Heart left ventricle (tissue), 16 donors: ENCODE measurements at regions not wholly inside any gene's neighbourhood (a gene's known extent, or its start where the extent isn't known, plus 50 kb on each side); places are given as distances from the start of the nearest gene placed in this dataset.
A peak's percentile ranks its signal among the peaks of the same experiment; 100 is the strongest.

ENCODE experiments used
- ATAC-seq, 4 donors: fragments of 200-7000 bp; cut with Tn5 transposase; one replicate each; pipeline ENCODE4 v1.9.1; 2020 to 2022; ENCODE audit warnings: moderate library complexity in 4 of 4, mild to moderate bottlenecking in 3 of 4, moderate number of reproducible peaks in 1 of 4
- DNase-seq, 5 donors: peaks; one replicate each; pipeline ENCODE4 v3.0.0-alpha.2; 2020
- H3K27ac ChIP-seq, 12 donors: fragments of 200-600 bp; sonication (generic) in 4 of 12; one replicate each; pipeline versions ENCODE4 v1.5.0 to v1.8.0; 2016 to 2022; ENCODE audit warnings: mild to moderate bottlenecking in 2 of 12
- H3K27me3 ChIP-seq, 9 donors: fragments of 200-600 bp; sonication (generic) in 2 of 9; one replicate each; pipeline versions ENCODE4 v1.5.1 to v1.8.0; 2016 to 2022; ENCODE audit warnings: mild to moderate bottlenecking in 3 of 9
- H3K36me3 ChIP-seq, 9 donors: fragments of 200-600 bp; sonication (generic) in 2 of 9; one replicate each; pipeline versions ENCODE4 v1.5.0 to v1.8.0; 2018 to 2022; ENCODE audit warnings: mild to moderate bottlenecking in 2 of 9
- H3K4me1 ChIP-seq, 12 donors: fragments of 200-600 bp; sonication (generic) in 4 of 12; one replicate each; pipeline versions ENCODE4 v1.5.0 to v1.8.0; 2016 to 2022; ENCODE audit warnings: mild to moderate bottlenecking in 3 of 12
- H3K4me3 ChIP-seq, 12 donors: fragments of 200-600 bp; sonication (generic) in 4 of 12; one replicate each; pipeline versions ENCODE4 v1.5.0 to v1.8.0; 2017 to 2022; ENCODE audit warnings: mild to moderate bottlenecking in 9 of 12, moderate library complexity in 4 of 12
- H3K9me3 ChIP-seq, 12 donors: fragments of 200-600 bp; sonication (generic) in 4 of 12; one replicate each; pipeline versions ENCODE4 v1.5.0 to v1.8.0; 2016 to 2022; ENCODE audit warnings: mild to moderate bottlenecking in 1 of 12
- POLR2A ChIP-seq, 2 donors: fragments of 450-650 bp; IDR thresholded peaks; one replicate each; pipeline ENCODE4 v1.6.1; 2017; ENCODE audit warnings: antibody characterized with exemption in 2 of 2, mild to moderate bottlenecking in 2 of 2, moderate library complexity in 2 of 2
- WGBS, 4 donors: extraction: QIAGEN DNeasy Blood & Tissue Kit in 2 of 4; methylation state at CpG; one replicate each; pipeline versions ENCODE4 v1.1.5 to v1.1.7; 2013 to 2018; 5-methylcytosine and 5-hydroxymethylcytosine counted together
- intact Hi-C, 10 donors: fragments of 100-400 bp; cut with DNase I; formaldehyde crosslinking; loops; one replicate each; pipeline versions ENCODE4 v1.11.1 to v1.14.2; 2022
- TF ChIP-seq, protein P1 (sequence below), 12 donors: fragments of 200-600 bp; sonication (generic) in 4 of 12; IDR thresholded peaks; one replicate each; pipeline versions ENCODE4 v1.5.0 to v1.8.0; 2018 to 2022; ENCODE audit warnings: antibody characterized with exemption in 12 of 12, mild to moderate bottlenecking in 5 of 12
- donor health status: ischemic (EF 13 %, LVEDD 7.1; RV severe dilation, severe dysfunction).
- donor health status: healthy with polysubstance abuse.
- donor health status: DM: no; HTN: yes; CAD: no.
- donor health status: DM: no; HTN: no; CAD: no.
- donor health status: ischemic (EF 25% LVEDD 6.9; RV normal size, moderate dysfunction).
- donor health status: ischemic (EF 25% LVEDD 5.7; RV mildly dilated, moderate dysfunction).
- donor health status: healthy.
- donor health status: DM: yes; HTN: yes; CAD: no.
- donor health status: ischemic (EF 35%, LVEDD 5.7; RV mildly dilated, moderate dysfunction).
- donor health status: nonischemic (EF 11% LVEDD 7.7; RV severe dilation, severe dysfunction).
- donor health status: DM: yes; HTN: yes; CAD: no.
- donor health status: PGD.
- donor health status: ischemic (EF 29% LVEDD 5.4; RV normal size, mild dysfunction).
- donor health status: nonischemic (EF 23%, LVEDD 6.1; RV moderate dilation, normal function).

GRCh38 chr4:171717231-171717741 lies 95.9 kb upstream of the GALNTL6 start:
- Histone ChIP-seq H3K9me3 (peaks cover 0 to 9% (median 0%) of the 10 kb centered on the region in 12 donors), H3K4me1 (no peaks in the 10 kb centered on the region), H3K36me3 (no peaks in the 10 kb centered on the region), H3K4me3 (no peak overlapping the region), H3K27me3 (no peaks in the 10 kb centered on the region), H3K27ac (no peak overlapping the region)
- DNase-seq (no peak), ATAC-seq (no peak)
- no peak for TF ChIP-seq POLR2A (IDR thresholded peaks at IDR 0.05)
- TF ChIP-seq, protein P1, sequence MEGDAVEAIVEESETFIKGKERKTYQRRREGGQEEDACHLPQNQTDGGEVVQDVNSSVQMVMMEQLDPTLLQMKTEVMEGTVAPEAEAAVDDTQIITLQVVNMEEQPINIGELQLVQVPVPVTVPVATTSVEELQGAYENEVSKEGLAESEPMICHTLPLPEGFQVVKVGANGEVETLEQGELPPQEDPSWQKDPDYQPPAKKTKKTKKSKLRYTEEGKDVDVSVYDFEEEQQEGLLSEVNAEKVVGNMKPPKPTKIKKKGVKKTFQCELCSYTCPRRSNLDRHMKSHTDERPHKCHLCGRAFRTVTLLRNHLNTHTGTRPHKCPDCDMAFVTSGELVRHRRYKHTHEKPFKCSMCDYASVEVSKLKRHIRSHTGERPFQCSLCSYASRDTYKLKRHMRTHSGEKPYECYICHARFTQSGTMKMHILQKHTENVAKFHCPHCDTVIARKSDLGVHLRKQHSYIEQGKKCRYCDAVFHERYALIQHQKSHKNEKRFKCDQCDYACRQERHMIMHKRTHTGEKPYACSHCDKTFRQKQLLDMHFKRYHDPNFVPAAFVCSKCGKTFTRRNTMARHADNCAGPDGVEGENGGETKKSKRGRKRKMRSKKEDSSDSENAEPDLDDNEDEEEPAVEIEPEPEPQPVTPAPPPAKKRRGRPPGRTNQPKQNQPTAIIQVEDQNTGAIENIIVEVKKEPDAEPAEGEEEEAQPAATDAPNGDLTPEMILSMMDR (IDR thresholded peaks at IDR 0.05), result no peak
- intact Hi-C loops, result no loop called here

GRCh38 chr4:171715973-171716372 lies 97.2 kb upstream of the GALNTL6 start:
- no peak overlapping the region for H3K4me3 ChIP-seq
- no peaks in the 10 kb centered on the region for H3K27me3 ChIP-seq
- TF ChIP-seq, protein P1 (IDR thresholded peaks at IDR 0.05), result no peak
- no peak for TF ChIP-seq POLR2A (IDR thresholded peaks at IDR 0.05)
- H3K9me3 ChIP-seq, result peaks cover 0 to 9% (median 0%) of the 10 kb centered on the region in 12 donors
- 64 to 80% (median 72%) methylated on average over 1 of the region's 1 CpG for WGBS, 4 donors
- no peak overlapping the region for H3K27ac ChIP-seq
- DNase-seq (no peak), ATAC-seq (no peak)
- H3K36me3 ChIP-seq, result no peaks in the 10 kb centered on the region
- intact Hi-C loops, result no loop called here
- H3K4me1 ChIP-seq, result no peaks in the 10 kb centered on the region

DNA sequence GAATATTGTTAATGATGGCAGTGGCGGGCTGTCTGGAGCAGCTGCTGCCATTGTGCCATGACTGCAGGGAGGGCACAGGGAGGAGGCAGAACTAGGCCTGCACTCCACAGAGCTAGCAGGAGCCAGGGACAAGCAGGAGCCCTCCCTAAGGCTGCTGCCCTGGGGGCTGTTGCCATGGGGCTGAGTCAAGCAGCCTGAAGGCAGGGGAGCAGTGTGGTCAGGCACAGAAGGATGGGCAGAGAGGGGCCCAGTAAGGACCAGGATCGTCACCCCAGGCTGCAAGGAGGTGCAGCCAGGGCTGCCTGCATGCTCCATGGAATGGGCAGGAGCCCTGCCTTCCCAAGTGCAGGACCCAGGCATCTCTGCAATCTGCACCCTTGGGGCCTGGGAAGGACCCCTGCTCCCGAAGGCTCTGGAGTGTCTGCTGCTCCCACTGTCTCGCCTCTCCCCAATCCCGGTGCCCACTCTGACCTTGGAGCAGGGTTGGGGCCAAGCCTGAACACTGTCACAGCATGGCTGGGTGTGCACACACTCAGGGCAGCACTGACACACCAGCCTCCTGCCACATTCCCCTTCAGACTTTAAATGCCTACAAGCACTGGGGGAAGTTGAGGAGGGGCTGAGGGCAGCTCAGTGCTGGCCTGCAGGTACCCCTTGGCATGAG lies 98.3 kb upstream of the GALNTL6 start:
- Histone ChIP-seq H3K9me3 (peaks cover 0 to 9% (median 0%) of the 10 kb centered on the region in 12 donors), H3K36me3 (no peaks in the 10 kb centered on the region), H3K4me1 (no peaks in the 10 kb centered on the region), H3K27ac (no peak overlapping the region), H3K27me3 (no peaks in the 10 kb centered on the region), H3K4me3 (no peak overlapping the region)
- 69 to 83% (median 82%) methylated on average over 5 of the region's 5 CpGs for whole genome bisulfite sequencing, 4 donors
- intact Hi-C loops, result no loop called here
- DNase-seq (no peak), ATAC-seq (peak in 1 of 4 donors; percentile 15)
- TF ChIP-seq POLR2A (IDR thresholded peaks at IDR 0.05), result no peak

- DNase-seq (no peak), ATAC-seq (no peak)
- peaks cover 0 to 9% (median 0%) of the 10 kb centered on the region in 12 donors for H3K9me3 ChIP-seq
- intact Hi-C loops, result no loop called here
- no peak overlapping the region for H3K4me3 ChIP-seq
- WGBS, 4 donors, result 81 to 91% (median 87%) methylated on average over 1 of the region's 1 CpG
- TF ChIP-seq POLR2A (IDR thresholded peaks at IDR 0.05), result no peak
- TF ChIP-seq, protein P1 (IDR thresholded peaks at IDR 0.05), result no peak
- no peaks in the 10 kb centered on the region for H3K36me3 ChIP-seq
- no peaks in the 10 kb centered on the region for H3K27me3 ChIP-seq
- no peak overlapping the region for H3K27ac ChIP-seq
- no peaks in the 10 kb centered on the region for H3K4me1 ChIP-seq
These were observed 102.5 kb upstream of the GALNTL6 start for GRCh38 chr4:171710743-171711142.
